ENCODE measurements at regions not wholly inside any gene's neighbourhood (a gene's known extent, or its start where the extent isn't known, plus 50 kb on each side); places are given as distances from the start of the nearest gene placed in this dataset.

DNA sequence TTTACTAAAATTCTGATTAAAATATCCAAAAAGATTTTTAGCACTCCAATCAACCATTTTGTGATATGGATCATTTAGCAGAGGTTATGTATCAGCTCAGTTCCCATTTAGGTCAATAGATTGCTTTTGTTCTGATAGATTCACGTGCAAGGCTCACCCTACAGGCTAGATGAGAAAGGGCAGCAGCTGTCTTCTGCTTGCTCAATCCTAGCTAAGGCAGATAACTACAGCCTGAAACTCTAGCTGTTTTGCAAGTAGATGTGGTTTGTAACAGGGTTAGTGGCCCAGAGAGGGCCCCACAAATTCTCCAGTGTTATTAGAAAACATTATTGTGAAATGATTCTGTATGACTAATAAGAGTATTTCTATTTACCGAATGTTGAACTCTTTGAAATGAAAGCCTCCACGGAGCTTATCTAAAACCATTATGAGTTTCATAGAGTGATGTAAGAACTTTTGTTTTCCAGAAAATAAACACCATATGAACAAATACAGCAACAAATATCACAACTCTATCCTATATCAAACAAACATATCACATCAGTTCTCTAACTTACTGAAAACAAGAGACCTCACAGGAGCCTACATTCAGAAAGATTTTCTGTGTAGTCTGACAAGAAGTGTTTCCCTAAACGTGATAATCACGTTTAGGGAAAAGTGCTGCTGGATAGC lies 841.9 kb upstream of the ACO1 start:
- TF ChIP-seq ZNF224 (CRISPR knock-in tag; IDR thresholded peaks at IDR 0.05) (no peak), ZKSCAN8 (CRISPR knock-in tag; IDR thresholded peaks at IDR 0.05) (no peak), FOXJ3 (CRISPR knock-in tag; IDR thresholded peaks at IDR 0.05) (no peak), POLR2A (conservative IDR thresholded peaks at IDR 0.05) (no peak), SIN3A (IDR thresholded peaks at IDR 0.05; ENCODE audit: borderline replicate concordance in 2 of 2, control insufficient read depth in 1 of 2, low read depth in 2 of 2, low read length in 2 of 2) (no peak), NCOA4 (IDR thresholded peaks at IDR 0.05; ENCODE audit: partially characterized antibody) (no peak), TEAD4 (IDR thresholded peaks at IDR 0.05; ENCODE audit: low read length) (no peak), TEAD4 (CRISPR knock-in tag; IDR thresholded peaks at IDR 0.05; ENCODE audit: borderline replicate concordance) (no peak)
- TF ChIP-seq, protein P1, sequence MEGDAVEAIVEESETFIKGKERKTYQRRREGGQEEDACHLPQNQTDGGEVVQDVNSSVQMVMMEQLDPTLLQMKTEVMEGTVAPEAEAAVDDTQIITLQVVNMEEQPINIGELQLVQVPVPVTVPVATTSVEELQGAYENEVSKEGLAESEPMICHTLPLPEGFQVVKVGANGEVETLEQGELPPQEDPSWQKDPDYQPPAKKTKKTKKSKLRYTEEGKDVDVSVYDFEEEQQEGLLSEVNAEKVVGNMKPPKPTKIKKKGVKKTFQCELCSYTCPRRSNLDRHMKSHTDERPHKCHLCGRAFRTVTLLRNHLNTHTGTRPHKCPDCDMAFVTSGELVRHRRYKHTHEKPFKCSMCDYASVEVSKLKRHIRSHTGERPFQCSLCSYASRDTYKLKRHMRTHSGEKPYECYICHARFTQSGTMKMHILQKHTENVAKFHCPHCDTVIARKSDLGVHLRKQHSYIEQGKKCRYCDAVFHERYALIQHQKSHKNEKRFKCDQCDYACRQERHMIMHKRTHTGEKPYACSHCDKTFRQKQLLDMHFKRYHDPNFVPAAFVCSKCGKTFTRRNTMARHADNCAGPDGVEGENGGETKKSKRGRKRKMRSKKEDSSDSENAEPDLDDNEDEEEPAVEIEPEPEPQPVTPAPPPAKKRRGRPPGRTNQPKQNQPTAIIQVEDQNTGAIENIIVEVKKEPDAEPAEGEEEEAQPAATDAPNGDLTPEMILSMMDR (IDR thresholded peaks at IDR 0.05 in 2 of 3, conservative IDR thresholded peaks at IDR 0.05 in 1 of 3; ENCODE audit: insufficient read depth in 2 of 3, low read depth in 1 of 3, low read length in 3 of 3) = no peak
- TF ChIP-seq, protein P2, sequence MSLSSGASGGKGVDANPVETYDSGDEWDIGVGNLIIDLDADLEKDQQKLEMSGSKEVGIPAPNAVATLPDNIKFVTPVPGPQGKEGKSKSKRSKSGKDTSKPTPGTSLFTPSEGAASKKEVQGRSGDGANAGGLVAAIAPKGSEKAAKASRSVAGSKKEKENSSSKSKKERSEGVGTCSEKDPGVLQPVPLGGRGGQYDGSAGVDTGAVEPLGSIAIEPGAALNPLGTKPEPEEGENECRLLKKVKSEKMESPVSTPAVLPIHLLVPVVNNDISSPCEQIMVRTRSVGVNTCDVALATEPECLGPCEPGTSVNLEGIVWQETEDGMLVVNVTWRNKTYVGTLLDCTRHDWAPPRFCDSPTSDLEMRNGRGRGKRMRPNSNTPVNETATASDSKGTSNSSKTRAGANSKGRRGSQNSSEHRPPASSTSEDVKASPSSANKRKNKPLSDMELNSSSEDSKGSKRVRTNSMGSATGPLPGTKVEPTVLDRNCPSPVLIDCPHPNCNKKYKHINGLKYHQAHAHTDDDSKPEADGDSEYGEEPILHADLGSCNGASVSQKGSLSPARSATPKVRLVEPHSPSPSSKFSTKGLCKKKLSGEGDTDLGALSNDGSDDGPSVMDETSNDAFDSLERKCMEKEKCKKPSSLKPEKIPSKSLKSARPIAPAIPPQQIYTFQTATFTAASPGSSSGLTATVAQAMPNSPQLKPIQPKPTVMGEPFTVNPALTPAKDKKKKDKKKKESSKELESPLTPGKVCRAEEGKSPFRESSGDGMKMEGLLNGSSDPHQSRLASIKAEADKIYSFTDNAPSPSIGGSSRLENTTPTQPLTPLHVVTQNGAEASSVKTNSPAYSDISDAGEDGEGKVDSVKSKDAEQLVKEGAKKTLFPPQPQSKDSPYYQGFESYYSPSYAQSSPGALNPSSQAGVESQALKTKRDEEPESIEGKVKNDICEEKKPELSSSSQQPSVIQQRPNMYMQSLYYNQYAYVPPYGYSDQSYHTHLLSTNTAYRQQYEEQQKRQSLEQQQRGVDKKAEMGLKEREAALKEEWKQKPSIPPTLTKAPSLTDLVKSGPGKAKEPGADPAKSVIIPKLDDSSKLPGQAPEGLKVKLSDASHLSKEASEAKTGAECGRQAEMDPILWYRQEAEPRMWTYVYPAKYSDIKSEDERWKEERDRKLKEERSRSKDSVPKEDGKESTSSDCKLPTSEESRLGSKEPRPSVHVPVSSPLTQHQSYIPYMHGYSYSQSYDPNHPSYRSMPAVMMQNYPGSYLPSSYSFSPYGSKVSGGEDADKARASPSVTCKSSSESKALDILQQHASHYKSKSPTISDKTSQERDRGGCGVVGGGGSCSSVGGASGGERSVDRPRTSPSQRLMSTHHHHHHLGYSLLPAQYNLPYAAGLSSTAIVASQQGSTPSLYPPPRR (CRISPR knock-in tag; IDR thresholded peaks at IDR 0.05; ENCODE audit: borderline replicate concordance) = no peak
- TF ChIP-seq, protein P3, sequence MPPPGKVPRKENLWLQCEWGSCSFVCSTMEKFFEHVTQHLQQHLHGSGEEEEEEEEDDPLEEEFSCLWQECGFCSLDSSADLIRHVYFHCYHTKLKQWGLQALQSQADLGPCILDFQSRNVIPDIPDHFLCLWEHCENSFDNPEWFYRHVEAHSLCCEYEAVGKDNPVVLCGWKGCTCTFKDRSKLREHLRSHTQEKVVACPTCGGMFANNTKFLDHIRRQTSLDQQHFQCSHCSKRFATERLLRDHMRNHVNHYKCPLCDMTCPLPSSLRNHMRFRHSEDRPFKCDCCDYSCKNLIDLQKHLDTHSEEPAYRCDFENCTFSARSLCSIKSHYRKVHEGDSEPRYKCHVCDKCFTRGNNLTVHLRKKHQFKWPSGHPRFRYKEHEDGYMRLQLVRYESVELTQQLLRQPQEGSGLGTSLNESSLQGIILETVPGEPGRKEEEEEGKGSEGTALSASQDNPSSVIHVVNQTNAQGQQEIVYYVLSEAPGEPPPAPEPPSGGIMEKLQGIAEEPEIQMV (tag; conservative IDR thresholded peaks at IDR 0.05; ENCODE audit: low read depth) = no peak

Data from K562 (cell line).